A549 (cell line): ENCODE measurements at regions not wholly inside any gene's neighbourhood (a gene's known extent, or its start where the extent isn't known, plus 50 kb on each side); places are given as distances from the start of the nearest gene placed in this dataset.

Source experiments
- ATOH8 ChIP-seq: fragments of 250-450 bp; sonication (Bioruptor Pico); IDR thresholded peaks from 2 replicates; pipeline ENCODE4 v1.5.0; 2020; ENCODE audit warnings: low read depth, mild to moderate bottlenecking, moderate library complexity
- BHLHE40 ChIP-seq: IDR thresholded peaks from 2 replicates; pipeline ENCODE4 v1.6.1; 2012; ENCODE audit warnings: low read depth, low read length, inconsistent platforms
- CEBPB ChIP-seq, 2 experiments: fragments of >200 bp in 1 of 2; sonication (Bioruptor Twin) in 1 of 2; formaldehyde crosslinking in 1 of 2; IDR thresholded peaks; 2 replicates each; pipeline ENCODE4 v1.6.1; 2012 to 2016
- CHD4 ChIP-seq: fragments of 200-600 bp; sonication (generic); IDR thresholded peaks from 2 replicates; pipeline ENCODE4 v1.6.1; 2016; ENCODE audit warnings: antibody characterized with exemption, mild to moderate bottlenecking, borderline replicate concordance
- CTCF ChIP-seq: fragments of >200 bp; sonication (Bioruptor Twin); formaldehyde crosslinking; IDR thresholded peaks from 3 replicates; pipeline ENCODE4 v1.5.1; 2016
- EP300 ChIP-seq, 2 experiments: fragments of >200 bp; sonication (Bioruptor Twin); formaldehyde crosslinking; IDR thresholded peaks; 2 replicates in 1 of 2; 3 replicates in 1 of 2; pipeline ENCODE4 v1.6.1; 2016 to 2017
- NR3C1 ChIP-seq: fragments of >200 bp; sonication (Bioruptor Twin); formaldehyde crosslinking; IDR thresholded peaks from 3 replicates; pipeline ENCODE4 v1.6.1; 2017
- PHF8 ChIP-seq: fragments of 200-600 bp; sonication (generic); IDR thresholded peaks from 2 replicates; pipeline ENCODE4 v1.6.1; 2016; ENCODE audit warnings: low read depth, mild to moderate bottlenecking, antibody characterized with exemption, moderate library complexity, borderline replicate concordance
- RFX5 ChIP-seq: fragments of 450-650 bp; IDR thresholded peaks from 2 replicates; pipeline ENCODE4 v1.7.1; 2014; ENCODE audit warnings: antibody characterized with exemption, mild to moderate bottlenecking, moderate library complexity
- ZFP36 ChIP-seq: fragments of 450-650 bp; IDR thresholded peaks from 2 replicates; pipeline ENCODE4 v1.6.1; 2014; ENCODE audit warnings: borderline replicate concordance; ENCODE audit not compliant: partially characterized antibody

- no peak for TF ChIP-seq CTCF
- TF ChIP-seq RFX5, result no peak
- no peak for TF ChIP-seq BHLHE40
- no peak for TF ChIP-seq CHD4
- TF ChIP-seq PHF8, result no peak
- no peak for TF ChIP-seq EP300 (IDR thresholded peaks at IDR 0.05)
- no peak for TF ChIP-seq ATOH8 (CRISPR knock-in tag)
- no peak for TF ChIP-seq ZFP36
- no peak for TF ChIP-seq CEBPB (IDR thresholded peaks at IDR 0.05)
- TF ChIP-seq NR3C1, result no peak
Observed at GRCh38 chr2:129203331-129203730, 776.1 kb upstream of the RAB6C start.
